ENCODE measurements at regions not wholly inside any gene's neighbourhood (a gene's known extent, or its start where the extent isn't known, plus 50 kb on each side); places are given as distances from the start of the nearest gene placed in this dataset.

GRCh38 chr6:19569563-19569962, 267.6 kb upstream of the ID4 start:
- BruUV-seq (replicated peaks), result no TSS peak
- POLR2A ChIA-PET (ENCODE audit: unreplicated experiment), result no interaction called here

More at GRCh38 chr6:19569563-19569962, 267.6 kb upstream of the ID4 start:
- no peaks in the 10 kb centered on the region for H3K79me1 ChIP-seq (ENCODE audit: low read depth in 1 of 2, low read length in 2 of 2)
- no peaks in the 10 kb centered on the region for H3K9me1 ChIP-seq (ENCODE audit: insufficient read depth, low read length)
- no peaks in the 10 kb centered on the region for H3K4me1 ChIP-seq (ENCODE audit: control insufficient read depth, insufficient read depth, low read length)
- no peak overlapping the region for H2BK120ac ChIP-seq (ENCODE audit: low read depth, low read length)
- no peak overlapping the region for H3K56ac ChIP-seq (ENCODE audit: extremely low read depth, insufficient read depth, low read length)
- no peak overlapping the region for H3K9ac ChIP-seq (ENCODE audit: low read depth, low read length)
- H3K36me3 ChIP-seq (ENCODE audit: control insufficient read depth, insufficient read depth, low read length), result no peaks in the 10 kb centered on the region
- intact Hi-C loops (cut with micrococcal nuclease) (no loop called here), dilution Hi-C loops (cut with HindIII; ENCODE audit: low sequenced_read_pairs, unreplicated experiment) (no loop called here), in situ Hi-C loops (cut with MboI; ENCODE audit: low sequenced_read_pairs) (no loop called here)
- no peak overlapping the region for H2AK5ac ChIP-seq (ENCODE audit: low read depth, low read length)
- DNase-seq, result no peak
- H2AFZ ChIP-seq (replicated peaks; ENCODE audit: low read length, poor library complexity), result no peak overlapping the region
- no peaks in the 10 kb centered on the region for H3K27me3 ChIP-seq (ENCODE audit: control insufficient read depth, insufficient read depth, low read length)
- no peak overlapping the region for H3K4ac ChIP-seq (ENCODE audit: low read depth, low read length)
- no peak overlapping the region for H3K4me3 ChIP-seq (ENCODE audit: insufficient read depth, low read depth, low read length)
- no peak overlapping the region for H4K8ac ChIP-seq (ENCODE audit: low read depth in 2 of 2, low read length in 2 of 2)
- no CpG with 5 or more reads among the region's 3 CpGs for WGBS, 2 experiments (ENCODE audit: extremely low coverage in 2 of 2, insufficient read length in 1 of 2)
- TF ChIP-seq ELK1 (IDR thresholded peaks at IDR 0.05; ENCODE audit: borderline replicate concordance, low read depth, low read length) (no peak), RCOR1 (IDR thresholded peaks at IDR 0.05; ENCODE audit: insufficient replicate concordance, low read length) (no peak), FOS (IDR thresholded peaks at IDR 0.05; ENCODE audit: low read depth, low read length) (no peak), MAZ (IDR thresholded peaks at IDR 0.05; ENCODE audit: borderline replicate concordance, low read depth, low read length) (no peak), CHD1 (IDR thresholded peaks at IDR 0.05; ENCODE audit: low read depth, low read length) (no peak), NFE2L2 (IDR thresholded peaks at IDR 0.05; ENCODE audit: low read depth, low read length) (no peak), MAFK (IDR thresholded peaks at IDR 0.05; ENCODE audit: low read depth, low read length) (no peak), CEBPB (IDR thresholded peaks at IDR 0.05; ENCODE audit: low read depth, low read length) (no peak), BHLHE40 (IDR thresholded peaks at IDR 0.05; ENCODE audit: low read depth, low read length) (no peak), MXI1 (IDR thresholded peaks at IDR 0.05; ENCODE audit: borderline replicate concordance, low read depth, low read length) (no peak), RAD21 (IDR thresholded peaks at IDR 0.05; ENCODE audit: low read length) (no peak), RFX5 (IDR thresholded peaks at IDR 0.05; ENCODE audit: low read depth, low read length) (no peak), CTCF (conservative IDR thresholded peaks at IDR 0.05; ENCODE audit: low read depth, low read length) (no peak), SMC3 (IDR thresholded peaks at IDR 0.05; ENCODE audit: low read depth, low read length) (no peak), POLR2A (IDR thresholded peaks at IDR 0.05; ENCODE audit: low read depth, low read length) (no peak), USF2 (IDR thresholded peaks at IDR 0.05; ENCODE audit: low read depth, low read length) (no peak)
- no peak overlapping the region for H3K18ac ChIP-seq (ENCODE audit: low read depth, low read length)
- H4K91ac ChIP-seq (ENCODE audit: insufficient read depth, low read depth, low read length), result no peak overlapping the region
- no peak overlapping the region for H3K23ac ChIP-seq (ENCODE audit: low read depth, low read length)
- H3K14ac ChIP-seq (replicated peaks; ENCODE audit: low read depth, low read length), result no peak overlapping the region
- ATAC-seq (ENCODE audit: low read depth), result no peak
- no peaks in the 10 kb centered on the region for H4K20me1 ChIP-seq (ENCODE audit: insufficient read depth, low read length)
- CTCF ChIA-PET, result no interaction called here
- no peak overlapping the region for H3K27ac ChIP-seq (ENCODE audit: insufficient read depth, low read length)
- no peak overlapping the region for H2BK20ac ChIP-seq (ENCODE audit: low read depth, low read length)
- H3K9me3 ChIP-seq (ENCODE audit: control insufficient read depth, insufficient read depth, low read length), result peaks cover 3% of the 10 kb centered on the region; the same call in 1 of the 2 replicates
- H2BK5ac ChIP-seq (ENCODE audit: low read depth, low read length, poor library complexity, severe bottlenecking), result no peak overlapping the region
- no peak overlapping the region for H3K4me2 ChIP-seq (ENCODE audit: low read depth, low read length)
- H4K5ac ChIP-seq (ENCODE audit: low read depth, low read length), result no peak overlapping the region
- no peak overlapping the region for H2AK9ac ChIP-seq (replicated peaks; ENCODE audit: low read depth, low read length, poor library complexity)
- H2BK15ac ChIP-seq (ENCODE audit: low read depth, low read length), result no peak overlapping the region

Measured in IMR-90 (cell line).